22Rv1 (cell line): ENCODE measurements at regions not wholly inside any gene's neighbourhood (a gene's known extent, or its start where the extent isn't known, plus 50 kb on each side); places are given as distances from the start of the nearest gene placed in this dataset.

Experiments used
- H3K27ac ChIP-seq: fragments of 450-650 bp; 2 replicates; pipeline ENCODE4 v1.5.1; 2017
- ZFX ChIP-seq: fragments of 450-650 bp; IDR thresholded peaks from 2 replicates; pipeline ENCODE4 v1.6.1; 2017; ENCODE audit warnings: antibody characterized with exemption, borderline replicate concordance
- TF ChIP-seq, protein P1 (sequence below): fragments of 450-650 bp; IDR thresholded peaks from 2 replicates; pipeline ENCODE4 v1.5.1; 2017; ENCODE audit warnings: mild to moderate bottlenecking

DNA sequence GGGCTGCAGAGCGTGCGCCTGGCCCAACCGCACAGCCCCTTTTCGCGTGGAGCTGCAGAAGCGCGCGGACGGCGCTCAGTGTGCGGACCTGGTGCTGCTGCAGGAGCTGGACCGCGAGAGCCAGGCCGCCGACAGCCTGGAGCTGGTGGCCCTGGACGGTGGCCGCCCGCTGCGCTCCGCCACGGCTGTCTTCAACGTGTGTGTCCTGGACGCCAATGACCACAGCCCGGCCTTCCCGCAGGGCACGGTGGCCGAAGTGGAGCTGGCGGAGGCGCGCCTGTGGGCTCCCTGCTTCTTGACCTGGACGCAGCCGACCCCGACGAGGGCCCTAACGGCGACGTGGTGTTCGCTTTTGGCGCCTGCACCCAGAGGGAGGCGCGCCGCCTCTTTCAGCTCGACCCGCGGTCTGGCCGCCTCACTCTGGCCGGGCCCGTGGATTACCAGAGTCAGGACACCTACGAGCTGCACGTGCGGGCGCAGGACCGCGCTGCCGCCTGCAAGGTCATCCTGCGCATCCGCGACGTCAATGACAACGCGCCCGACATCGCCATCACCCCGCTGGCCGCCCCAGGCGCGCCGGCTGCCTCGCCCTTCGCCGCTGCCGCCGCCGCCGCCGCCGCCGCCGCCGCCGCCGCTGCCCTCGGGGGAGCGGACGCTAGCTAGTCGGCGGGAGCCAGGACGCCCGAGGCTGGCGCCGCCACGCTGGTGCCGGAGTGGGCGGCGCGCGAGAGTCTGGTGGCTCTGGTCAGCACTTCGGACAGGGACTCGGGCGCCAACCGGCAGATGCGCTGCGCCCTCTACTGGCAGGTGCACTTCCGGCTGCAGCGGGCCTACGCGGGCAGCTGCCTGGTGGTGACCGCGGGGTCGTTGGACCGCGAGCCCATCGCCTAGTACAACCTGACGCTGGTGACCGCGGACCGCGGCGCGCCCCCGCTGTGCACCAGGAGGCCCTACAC lies 172.2 kb downstream of the OLFM4 start:
- TF ChIP-seq, protein P1, sequence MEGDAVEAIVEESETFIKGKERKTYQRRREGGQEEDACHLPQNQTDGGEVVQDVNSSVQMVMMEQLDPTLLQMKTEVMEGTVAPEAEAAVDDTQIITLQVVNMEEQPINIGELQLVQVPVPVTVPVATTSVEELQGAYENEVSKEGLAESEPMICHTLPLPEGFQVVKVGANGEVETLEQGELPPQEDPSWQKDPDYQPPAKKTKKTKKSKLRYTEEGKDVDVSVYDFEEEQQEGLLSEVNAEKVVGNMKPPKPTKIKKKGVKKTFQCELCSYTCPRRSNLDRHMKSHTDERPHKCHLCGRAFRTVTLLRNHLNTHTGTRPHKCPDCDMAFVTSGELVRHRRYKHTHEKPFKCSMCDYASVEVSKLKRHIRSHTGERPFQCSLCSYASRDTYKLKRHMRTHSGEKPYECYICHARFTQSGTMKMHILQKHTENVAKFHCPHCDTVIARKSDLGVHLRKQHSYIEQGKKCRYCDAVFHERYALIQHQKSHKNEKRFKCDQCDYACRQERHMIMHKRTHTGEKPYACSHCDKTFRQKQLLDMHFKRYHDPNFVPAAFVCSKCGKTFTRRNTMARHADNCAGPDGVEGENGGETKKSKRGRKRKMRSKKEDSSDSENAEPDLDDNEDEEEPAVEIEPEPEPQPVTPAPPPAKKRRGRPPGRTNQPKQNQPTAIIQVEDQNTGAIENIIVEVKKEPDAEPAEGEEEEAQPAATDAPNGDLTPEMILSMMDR, result peak; percentile 85
- no peak for TF ChIP-seq ZFX
- H3K27ac ChIP-seq, result no peak overlapping the region

DNA sequence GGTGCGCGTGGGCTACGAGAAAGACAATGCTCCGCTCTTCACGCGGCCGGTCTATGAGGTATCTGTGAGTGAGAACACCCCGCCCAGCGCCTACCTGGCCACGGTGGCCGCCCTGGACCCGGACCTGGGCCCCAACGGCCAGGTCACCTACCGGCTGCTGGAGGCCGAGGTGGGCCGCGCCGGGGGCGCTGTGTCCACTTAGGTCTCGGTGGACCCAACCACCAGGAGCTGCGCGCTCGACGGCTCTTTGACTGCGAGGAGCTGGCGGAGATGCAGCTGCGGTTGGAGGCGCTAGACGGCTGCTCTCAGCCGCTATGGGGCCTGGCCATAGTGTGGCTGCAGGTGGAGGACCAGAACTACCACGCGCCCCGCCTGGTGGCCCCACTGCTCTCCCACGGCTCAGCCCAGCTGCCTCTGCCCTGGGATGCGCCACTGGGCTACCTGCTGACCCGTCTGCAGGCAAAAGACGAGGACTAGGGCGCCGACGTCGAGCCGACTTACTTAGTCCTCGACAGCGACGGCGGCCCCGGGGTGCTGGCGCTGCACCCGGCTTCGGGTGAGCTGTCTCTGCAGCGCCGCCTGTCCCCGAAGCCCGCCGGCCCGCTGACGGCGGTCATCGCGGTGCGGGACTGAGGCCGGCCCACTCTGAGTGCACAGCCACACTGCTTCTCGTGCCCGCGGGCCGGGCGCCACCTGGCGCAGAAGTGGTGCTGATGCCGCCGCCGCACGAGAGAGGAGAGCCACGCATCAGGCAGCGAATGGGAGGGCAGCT lies 173.0 kb downstream of the OLFM4 start:
- no peak for TF ChIP-seq ZFX
- TF ChIP-seq, protein P1, result peak; percentile 84
- no peak overlapping the region for H3K27ac ChIP-seq

DNA sequence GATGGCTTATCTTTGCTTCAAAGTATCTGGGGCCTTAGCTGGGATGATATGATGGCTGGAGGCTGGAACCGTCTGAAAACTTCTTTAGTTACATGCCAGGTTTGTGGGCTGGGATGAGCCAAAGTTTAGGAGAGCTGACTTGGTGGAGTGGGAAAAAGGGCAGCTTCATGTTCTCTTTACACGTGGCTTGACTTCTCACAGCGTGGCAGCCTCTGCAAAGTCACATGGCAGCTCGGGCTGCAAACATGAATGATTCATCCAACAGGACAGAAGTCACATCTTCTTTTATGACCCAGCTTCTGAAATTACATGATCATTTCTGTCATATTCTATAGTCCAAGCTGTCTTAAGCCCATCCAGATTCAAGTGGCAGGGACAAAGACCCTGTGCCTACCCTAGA lies 176.0 kb downstream of the OLFM4 start:
- TF ChIP-seq, protein P1, result no peak
- TF ChIP-seq ZFX, result no peak
- H3K27ac ChIP-seq, result no peak overlapping the region

DNA sequence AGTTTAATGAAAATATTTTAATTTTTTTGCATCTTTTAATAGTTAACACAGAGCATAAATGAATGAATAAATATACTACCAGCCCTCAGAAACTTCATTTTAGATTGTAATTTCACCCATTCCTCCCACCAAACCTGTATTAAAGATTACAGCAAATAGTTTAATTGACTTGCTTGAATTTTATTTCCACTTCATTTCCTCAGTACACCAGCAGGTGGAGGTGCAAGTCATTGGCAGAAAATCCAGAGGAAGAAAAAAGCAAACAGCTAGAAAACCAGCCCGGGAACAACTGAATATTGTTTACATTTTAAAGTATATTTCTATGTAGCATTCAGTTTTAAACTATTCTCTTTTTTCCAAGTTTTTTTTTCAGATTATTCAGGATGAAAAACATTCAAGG lies 177.8 kb downstream of the OLFM4 start:
- H3K27ac ChIP-seq, result no peak overlapping the region
- TF ChIP-seq, protein P1, result peak; percentile 81
- no peak for TF ChIP-seq ZFX

DNA sequence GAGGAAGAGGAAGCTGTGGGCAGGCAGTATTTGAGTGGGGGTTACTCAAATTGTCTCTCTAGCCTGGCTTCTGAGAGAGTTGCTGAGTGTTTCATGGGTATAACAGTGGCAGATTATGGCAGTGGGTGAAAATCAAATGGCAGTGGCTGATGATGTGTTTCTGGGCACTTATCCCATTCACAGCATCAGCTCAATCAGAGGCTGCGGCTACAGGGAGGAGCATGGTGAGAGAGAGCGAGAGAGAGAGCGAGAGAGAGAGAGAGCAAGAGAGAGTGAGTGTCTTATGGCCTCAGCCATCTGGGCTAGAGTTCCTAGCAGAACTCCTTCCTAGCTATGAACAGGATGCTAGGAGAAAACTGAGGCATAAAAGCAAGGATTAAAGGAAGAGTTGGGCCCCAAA lies 178.9 kb downstream of the OLFM4 start:
- H3K27ac ChIP-seq, result no peak overlapping the region
- TF ChIP-seq, protein P1, result no peak
- no peak for TF ChIP-seq ZFX

DNA sequence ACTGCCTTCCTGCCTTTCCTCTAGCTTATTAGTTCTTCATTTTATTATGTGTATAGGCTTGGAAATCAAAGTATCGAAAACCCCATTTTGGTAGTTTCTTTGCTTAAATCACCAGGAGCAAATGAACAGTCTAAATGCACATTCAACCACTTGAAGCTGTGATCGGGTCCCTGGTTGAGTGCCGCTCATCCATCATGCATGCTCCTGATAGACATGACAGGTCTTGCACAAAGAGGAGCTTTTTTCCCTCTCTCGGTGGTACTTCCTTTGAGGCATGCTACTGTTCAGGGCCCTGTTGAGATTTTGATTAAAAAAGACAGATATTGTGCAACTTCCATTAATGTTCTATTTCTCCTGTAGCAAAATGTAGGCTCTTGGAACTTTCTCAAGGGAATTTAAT lies 185.8 kb downstream of the OLFM4 start:
- H3K27ac ChIP-seq, result no peak overlapping the region
- TF ChIP-seq, protein P1, result no peak

DNA sequence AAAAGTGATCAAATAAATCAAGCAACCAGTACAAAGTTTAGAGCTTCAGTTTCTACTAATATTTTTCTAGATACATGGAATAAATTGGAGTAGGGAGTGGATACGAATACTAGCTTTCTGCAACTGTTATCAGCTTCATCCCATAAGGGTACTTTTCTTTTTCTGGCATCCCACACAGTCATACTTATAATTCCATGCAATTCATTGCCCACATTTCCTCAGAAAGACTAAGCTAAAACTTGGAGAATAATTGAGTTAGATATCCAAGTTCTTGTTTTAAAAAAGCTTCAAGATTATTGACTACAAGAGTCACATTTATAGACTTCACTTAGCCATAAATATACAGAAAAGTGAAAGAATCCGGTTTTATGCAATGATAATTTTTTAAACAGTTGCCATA lies 186.9 kb downstream of the OLFM4 start:
- TF ChIP-seq, protein P1, result no peak
- TF ChIP-seq ZFX, result no peak

More for the DNA sequence above, 186.9 kb downstream of the OLFM4 start:
- H3K27ac ChIP-seq, result no peak overlapping the region
